Retinal pigment epithelial cell (primary cell): ENCODE measurements at regions not wholly inside any gene's neighbourhood (a gene's known extent, or its start where the extent isn't known, plus 50 kb on each side); places are given as distances from the start of the nearest gene placed in this dataset.

ENCODE experiments used
- DNase-seq: peaks from one replicate; pipeline ENCODE4 v3.0.0-alpha.2; 2010; ENCODE audit warnings: low read depth
- H3K4me3 ChIP-seq: 2 replicates; pipeline ENCODE4 v1.5.1; 2011; ENCODE audit warnings: mild to moderate bottlenecking, low read length, control low read depth, moderate library complexity
- CTCF ChIP-seq: conservative IDR thresholded peaks from 2 replicates; pipeline ENCODE4 v1.5.1; 2011; ENCODE audit warnings: low read depth, low read length, control low read depth, inconsistent platforms

- no peak overlapping the region for H3K4me3 ChIP-seq
- no peak for DNase-seq
- TF ChIP-seq CTCF: no peak
Observed at GRCh38 chr5:68420476-68421344, 205.2 kb downstream of the PIK3R1 start.

GRCh38 chr5:68421485-68422220 is 206.1 kb downstream of the PIK3R1 start:
- TF ChIP-seq CTCF: no peak
- H3K4me3 ChIP-seq: no peak overlapping the region
- DNase-seq: no peak

- TF ChIP-seq CTCF: no peak
- H3K4me3 ChIP-seq: no peak overlapping the region
- DNase-seq: no peak
Observed at GRCh38 chr5:68423154-68423811, 207.7 kb downstream of the PIK3R1 start.

GRCh38 chr5:68424799-68425537 is 209.4 kb downstream of the PIK3R1 start:
- DNase-seq: no peak
- TF ChIP-seq CTCF: no peak
- H3K4me3 ChIP-seq: no peak overlapping the region

GRCh38 chr5:68426586-68426985 is 211.0 kb downstream of the PIK3R1 start:
- DNase-seq: no peak
- TF ChIP-seq CTCF: no peak
- H3K4me3 ChIP-seq: no peak overlapping the region

GRCh38 chr5:68428231-68428811 is 212.8 kb downstream of the PIK3R1 start:
- H3K4me3 ChIP-seq: no peak overlapping the region
- no peak for DNase-seq
- TF ChIP-seq CTCF: no peak
